GM23248 (cell line): ENCODE measurements at regions not wholly inside any gene's neighbourhood (a gene's known extent, or its start where the extent isn't known, plus 50 kb on each side); places are given as distances from the start of the nearest gene placed in this dataset.

Experiments
- EZH2 ChIP-seq: fragments of 200-600 bp; sonication (generic); IDR thresholded peaks from 2 replicates; pipeline ENCODE4 v1.6.1; 2018; ENCODE audit warnings: antibody characterized with exemption, mild to moderate bottlenecking; ENCODE audit not compliant: insufficient read depth, poor library complexity, severe bottlenecking
- EZH2phosphoT487 ChIP-seq: fragments of 200-600 bp; sonication (generic); IDR thresholded peaks from 2 replicates; pipeline ENCODE4 v1.6.1; 2018; ENCODE audit warnings: antibody characterized with exemption, moderate library complexity, mild to moderate bottlenecking, low read depth; ENCODE audit not compliant: insufficient read depth

- TF ChIP-seq EZH2 (no peak), EZH2phosphoT487 (no peak)
These were observed 1598.7 kb upstream of the ACVR2A start for GRCh38 chr2:146246002-146246735.
